Osteoblast (primary cell): ENCODE measurements at regions not wholly inside any gene's neighbourhood (a gene's known extent, or its start where the extent isn't known, plus 50 kb on each side); places are given as distances from the start of the nearest gene placed in this dataset.

ENCODE experiments used
- DNase-seq: peaks from one replicate; pipeline ENCODE4 v3.0.0; 2011; ENCODE audit warnings: low spot score, mixed read lengths; ENCODE audit not compliant: insufficient read length; ENCODE audit errors: missing footprints
- H2AFZ ChIP-seq: 2 replicates; pipeline ENCODE4 v1.6.0; 2011; ENCODE audit warnings: mild to moderate bottlenecking, low read length
- H3K27ac ChIP-seq: 2 replicates; pipeline ENCODE4 v1.5.1; 2011; ENCODE audit warnings: mild to moderate bottlenecking, low read depth, low read length, moderate library complexity
- H3K27me3 ChIP-seq: 2 replicates; pipeline ENCODE4 v1.6.0; 2012; ENCODE audit warnings: mild to moderate bottlenecking, control low read depth, inconsistent platforms, low read length, moderate library complexity; ENCODE audit not compliant: insufficient read depth
- H3K36me3 ChIP-seq: 2 replicates; pipeline ENCODE4 v1.5.1; 2011; ENCODE audit warnings: mild to moderate bottlenecking, low read length, control low read depth, moderate library complexity; ENCODE audit not compliant: insufficient read depth
- H3K4me1 ChIP-seq: 2 replicates; pipeline ENCODE4 v1.5.1; 2011; ENCODE audit warnings: mild to moderate bottlenecking, low read length, control low read depth, moderate library complexity; ENCODE audit not compliant: insufficient read depth
- H3K4me2 ChIP-seq: 2 replicates; pipeline ENCODE4 v1.6.0; 2011; ENCODE audit warnings: mild to moderate bottlenecking, low read length; ENCODE audit not compliant: insufficient read depth
- H3K4me3 ChIP-seq: fragments of 200-600 bp; sonication (generic); 3 replicates; pipeline ENCODE4 v1.5.1; 2012; ENCODE audit warnings: mild to moderate bottlenecking, low read length, inconsistent platforms; ENCODE audit not compliant: insufficient read depth
- H3K79me2 ChIP-seq: 2 replicates; pipeline ENCODE4 v1.6.0; 2012; ENCODE audit warnings: mild to moderate bottlenecking, low read length, control low read depth, inconsistent platforms; ENCODE audit not compliant: insufficient read depth
- H3K9me3 ChIP-seq: 2 replicates; pipeline ENCODE4 v1.5.1; 2011; ENCODE audit warnings: low read depth, low read length, control low read depth
- H4K20me1 ChIP-seq: 2 replicates; pipeline ENCODE4 v1.6.0; 2012; ENCODE audit warnings: mild to moderate bottlenecking, low read length, control low read depth; ENCODE audit not compliant: insufficient read depth
- TF ChIP-seq, protein P1 (sequence below): IDR thresholded peaks from 2 replicates; pipeline ENCODE4 v1.5.1; 2011; ENCODE audit warnings: mild to moderate bottlenecking, low read depth, low read length, moderate library complexity; ENCODE audit errors: extremely low read depth

DNA sequence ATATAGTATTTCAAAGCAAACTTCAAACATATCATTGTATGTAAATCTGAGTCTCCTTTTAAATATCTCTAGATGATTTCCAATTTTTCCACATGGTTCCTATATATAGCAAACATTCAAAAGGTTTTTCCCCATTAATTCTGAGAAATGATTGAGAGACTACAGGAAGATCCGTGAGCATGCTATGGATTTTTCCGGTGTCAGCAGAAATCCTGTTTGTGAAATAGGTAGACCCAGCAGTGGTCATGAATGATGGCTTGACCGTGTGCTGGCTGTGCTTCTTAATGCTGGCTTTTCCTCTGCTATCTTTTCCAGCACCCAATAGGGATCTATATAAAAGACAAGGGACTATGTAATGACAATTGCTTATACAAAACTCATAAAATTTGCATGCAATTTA lies 485.3 kb downstream of the PSAT1 start:
- Histone ChIP-seq H3K4me3 (no peak overlapping the region), H3K4me2 (no peak overlapping the region), H2AFZ (no peak overlapping the region), H3K27me3 (no peaks in the 10 kb centered on the region), H3K9me3 (no peaks in the 10 kb centered on the region), H3K36me3 (no peaks in the 10 kb centered on the region), H3K27ac (no peak overlapping the region), H3K4me1 (peaks cover 10% of the 10 kb centered on the region), H4K20me1 (no peaks in the 10 kb centered on the region), H3K79me2 (no peaks in the 10 kb centered on the region)
- TF ChIP-seq, protein P1, sequence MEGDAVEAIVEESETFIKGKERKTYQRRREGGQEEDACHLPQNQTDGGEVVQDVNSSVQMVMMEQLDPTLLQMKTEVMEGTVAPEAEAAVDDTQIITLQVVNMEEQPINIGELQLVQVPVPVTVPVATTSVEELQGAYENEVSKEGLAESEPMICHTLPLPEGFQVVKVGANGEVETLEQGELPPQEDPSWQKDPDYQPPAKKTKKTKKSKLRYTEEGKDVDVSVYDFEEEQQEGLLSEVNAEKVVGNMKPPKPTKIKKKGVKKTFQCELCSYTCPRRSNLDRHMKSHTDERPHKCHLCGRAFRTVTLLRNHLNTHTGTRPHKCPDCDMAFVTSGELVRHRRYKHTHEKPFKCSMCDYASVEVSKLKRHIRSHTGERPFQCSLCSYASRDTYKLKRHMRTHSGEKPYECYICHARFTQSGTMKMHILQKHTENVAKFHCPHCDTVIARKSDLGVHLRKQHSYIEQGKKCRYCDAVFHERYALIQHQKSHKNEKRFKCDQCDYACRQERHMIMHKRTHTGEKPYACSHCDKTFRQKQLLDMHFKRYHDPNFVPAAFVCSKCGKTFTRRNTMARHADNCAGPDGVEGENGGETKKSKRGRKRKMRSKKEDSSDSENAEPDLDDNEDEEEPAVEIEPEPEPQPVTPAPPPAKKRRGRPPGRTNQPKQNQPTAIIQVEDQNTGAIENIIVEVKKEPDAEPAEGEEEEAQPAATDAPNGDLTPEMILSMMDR = no peak
- no peak for DNase-seq

GRCh38 chr9:78782858-78783257 lies 485.9 kb downstream of the PSAT1 start:
- H3K4me3 ChIP-seq = no peak overlapping the region
- no peaks in the 10 kb centered on the region for H3K79me2 ChIP-seq
- no peak overlapping the region for H3K4me2 ChIP-seq
- DNase-seq = no peak
- H3K27me3 ChIP-seq = no peaks in the 10 kb centered on the region
- no peaks in the 10 kb centered on the region for H4K20me1 ChIP-seq
- no peaks in the 10 kb centered on the region for H3K36me3 ChIP-seq
- no peak overlapping the region for H2AFZ ChIP-seq
- peaks cover 17% of the 10 kb centered on the region for H3K4me1 ChIP-seq
- no peaks in the 10 kb centered on the region for H3K9me3 ChIP-seq
- TF ChIP-seq, protein P1 = no peak
- no peak overlapping the region for H3K27ac ChIP-seq

GRCh38 chr9:78783743-78784142 lies 486.8 kb downstream of the PSAT1 start:
- H3K4me3 ChIP-seq = no peak overlapping the region
- no peak for DNase-seq
- TF ChIP-seq, protein P1 = peak; percentile 36
- H3K36me3 ChIP-seq = no peaks in the 10 kb centered on the region
- no peak overlapping the region for H3K27ac ChIP-seq
- H3K79me2 ChIP-seq = no peaks in the 10 kb centered on the region
- no peaks in the 10 kb centered on the region for H3K9me3 ChIP-seq
- peaks cover 21% of the 10 kb centered on the region for H3K4me1 ChIP-seq
- H2AFZ ChIP-seq = no peak overlapping the region
- H3K4me2 ChIP-seq = no peak overlapping the region
- H3K27me3 ChIP-seq = no peaks in the 10 kb centered on the region
- no peaks in the 10 kb centered on the region for H4K20me1 ChIP-seq

DNA sequence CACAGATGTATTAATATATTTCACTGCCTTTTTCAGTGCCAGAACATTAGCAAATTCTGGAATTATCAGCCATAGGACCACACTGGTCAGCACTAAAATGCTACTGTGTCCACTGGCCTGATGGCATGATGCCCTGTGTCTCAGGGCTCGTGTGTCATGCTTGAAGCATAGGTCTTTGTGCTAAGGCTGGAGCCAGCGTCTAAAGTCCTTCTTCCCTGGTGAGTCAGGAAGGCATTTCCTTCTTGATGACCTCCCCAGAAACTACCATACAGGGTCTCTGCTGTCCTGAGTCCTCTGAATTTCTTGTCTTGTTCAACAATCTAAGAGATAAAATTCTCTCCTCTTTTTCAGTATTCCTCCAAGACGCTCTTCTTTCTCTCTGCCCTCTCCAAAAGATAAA lies 489.9 kb downstream of the PSAT1 start:
- H4K20me1 ChIP-seq = no peaks in the 10 kb centered on the region
- H3K4me3 ChIP-seq = no peak overlapping the region
- peak overlapping the region; percentile 49 for H2AFZ ChIP-seq
- peak overlapping the region; percentile 40 for H3K27ac ChIP-seq
- no peaks in the 10 kb centered on the region for H3K27me3 ChIP-seq
- no peaks in the 10 kb centered on the region for H3K36me3 ChIP-seq
- peak overlapping the region; percentile 3 for H3K4me2 ChIP-seq
- peaks cover 21% of the 10 kb centered on the region for H3K4me1 ChIP-seq
- no peaks in the 10 kb centered on the region for H3K79me2 ChIP-seq
- DNase-seq = no peak
- TF ChIP-seq, protein P1 = no peak
- H3K9me3 ChIP-seq = no peaks in the 10 kb centered on the region
